ENCODE measurements at regions not wholly inside any gene's neighbourhood (a gene's known extent, or its start where the extent isn't known, plus 50 kb on each side); places are given as distances from the start of the nearest gene placed in this dataset.

DNA sequence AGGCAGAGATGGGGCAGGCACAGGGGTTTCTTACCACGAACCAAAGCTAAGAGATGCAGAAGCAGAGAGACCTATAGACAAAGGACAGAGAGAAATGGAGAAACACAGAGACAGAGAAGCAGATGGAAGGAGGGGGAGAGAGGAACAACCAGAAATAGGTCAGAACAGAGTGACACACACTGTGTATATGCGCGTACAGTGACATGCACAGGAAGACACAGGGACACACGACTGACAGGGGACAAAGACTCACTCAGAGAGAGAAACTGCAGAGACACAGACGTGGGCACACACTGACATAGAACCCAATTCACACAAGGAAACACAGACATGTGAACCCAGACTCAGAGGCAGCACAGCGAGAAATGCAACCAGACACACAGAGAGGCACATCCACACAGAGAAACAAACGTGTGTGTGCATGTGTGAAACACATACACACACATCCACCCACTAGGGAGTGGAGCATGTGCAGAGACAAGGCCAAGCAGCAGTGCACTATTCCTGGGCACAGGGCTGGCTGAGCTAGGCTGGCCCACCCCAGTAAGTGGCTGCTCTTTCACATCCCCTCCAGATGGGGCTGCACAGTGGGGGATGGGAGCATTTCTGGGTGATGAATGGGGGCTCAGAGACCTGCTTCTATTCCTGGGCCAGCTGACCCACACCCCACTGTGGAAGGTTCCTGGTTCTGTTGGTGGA, 123.4 kb upstream of the CSF3R start:
- no peak for DNase-seq

DNA sequence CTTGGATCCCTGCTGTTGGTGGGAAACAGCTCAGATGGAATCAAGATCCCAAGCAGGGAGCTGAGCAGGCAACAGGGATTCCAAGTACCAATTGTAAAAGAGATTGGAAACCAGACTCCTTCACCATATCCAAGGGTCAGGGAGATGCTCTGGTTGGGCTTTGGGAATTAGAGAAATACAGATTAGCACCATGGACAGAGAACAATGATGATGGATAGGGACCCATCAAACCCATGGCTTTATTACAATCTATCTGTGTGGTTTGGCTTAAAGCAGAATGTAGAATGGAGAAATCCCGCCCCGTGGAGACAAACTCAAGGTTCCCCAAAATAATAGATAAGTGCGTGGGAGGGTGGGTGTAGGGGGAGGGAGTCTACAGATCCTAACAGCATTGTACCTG, 120.7 kb upstream of the CSF3R start:
- no peak for DNase-seq

DNA sequence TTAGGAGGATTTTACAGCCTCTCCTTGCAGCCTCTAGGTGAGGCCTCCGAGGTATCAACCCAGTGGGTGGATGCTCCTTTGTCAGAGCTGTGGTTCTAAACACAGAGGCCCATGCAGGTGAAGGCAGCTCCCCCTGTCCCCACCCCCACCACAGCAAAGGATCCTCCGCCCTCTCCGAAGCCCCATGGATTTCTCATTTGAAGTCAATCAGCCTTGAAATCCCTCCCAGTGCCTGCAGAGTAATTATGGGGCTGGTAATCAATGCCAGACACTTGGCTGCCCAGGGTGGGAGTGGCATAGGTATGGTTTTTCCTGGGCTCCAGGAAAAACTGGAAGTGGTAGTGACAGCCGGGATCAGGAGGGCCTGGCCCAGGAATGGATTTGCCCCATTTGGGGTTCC, 119.5 kb upstream of the CSF3R start:
- DNase-seq, result no peak

DNA sequence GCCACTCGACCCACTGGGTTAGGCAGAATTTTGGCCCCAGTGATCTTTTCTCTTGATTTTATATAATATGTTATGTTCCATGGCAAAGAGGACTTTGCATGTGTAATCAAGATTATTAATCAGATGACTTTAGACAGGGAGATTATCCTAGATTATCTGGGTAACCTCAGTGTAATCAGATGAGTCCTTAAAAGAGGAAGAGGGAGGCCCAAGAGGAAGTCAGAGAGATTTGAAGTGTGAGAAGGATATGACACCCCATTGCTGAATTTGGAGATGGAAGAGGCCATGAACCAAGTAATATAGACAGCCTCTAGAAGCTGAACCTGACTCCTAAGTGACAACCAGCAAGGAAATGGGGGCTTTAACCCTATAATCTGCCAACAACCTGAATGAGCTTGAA, 117.1 kb upstream of the CSF3R start:
- no peak for DNase-seq

DNA sequence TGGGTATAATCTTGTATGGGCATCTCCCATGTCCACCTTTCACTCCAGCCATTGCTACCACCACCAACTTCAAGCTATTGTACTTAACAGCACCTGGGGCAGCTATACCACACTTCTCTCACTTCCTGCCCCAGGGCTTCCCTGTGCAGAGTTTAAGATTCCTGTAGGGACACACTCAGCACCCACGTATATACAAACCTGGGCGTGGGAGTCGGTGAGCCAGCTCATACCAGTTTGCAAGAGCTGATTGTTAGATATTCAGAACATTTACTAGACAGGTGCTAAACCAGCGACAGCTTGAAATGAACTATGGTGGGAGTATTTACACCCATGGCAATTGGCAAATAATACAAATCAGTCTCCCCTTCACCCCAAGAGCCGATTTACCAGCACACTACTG, 114.8 kb upstream of the CSF3R start:
- DNase-seq, result no peak

DNA sequence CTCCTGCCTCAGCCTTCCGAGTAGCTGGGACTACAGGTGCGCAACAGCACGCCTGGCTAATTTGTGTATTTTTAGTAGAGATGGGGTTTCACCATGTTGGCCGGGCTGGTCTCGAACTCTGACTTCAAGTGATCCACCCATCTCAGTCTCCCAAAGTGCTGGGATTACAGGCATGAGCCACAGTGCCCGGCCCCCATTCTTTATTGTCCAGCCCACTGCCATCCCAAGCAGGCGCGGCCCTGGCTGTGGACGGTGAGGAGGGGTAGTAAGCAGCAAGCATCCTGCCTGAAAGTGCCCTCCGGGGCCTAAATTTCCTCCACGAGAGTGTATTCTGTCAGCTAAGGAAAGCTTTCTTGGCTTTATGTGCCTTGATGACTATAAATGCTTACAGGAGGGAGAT, 113.2 kb upstream of the CSF3R start:
- DNase-seq, result no peak

DNA sequence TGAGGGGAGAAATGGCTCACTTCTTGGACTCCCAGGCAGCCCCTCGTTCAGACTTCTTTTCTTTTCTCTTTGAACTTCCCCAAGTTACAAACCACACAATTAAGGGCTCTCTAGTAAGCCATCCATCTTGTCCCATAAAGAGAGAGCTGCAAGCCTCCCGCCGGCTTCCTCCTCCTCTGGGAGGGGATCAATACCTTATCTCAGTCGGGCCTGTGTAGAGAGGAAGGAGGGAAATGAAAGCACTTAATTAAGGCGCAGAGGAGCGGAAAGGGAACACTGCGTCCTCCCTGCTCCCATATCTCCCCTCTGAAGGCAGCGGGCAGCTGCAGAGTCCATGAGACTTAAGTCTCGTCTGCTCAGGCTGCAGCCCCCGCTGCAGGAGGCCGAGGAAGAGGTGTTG, 112.6 kb upstream of the CSF3R start:
- no peak for DNase-seq

DNA sequence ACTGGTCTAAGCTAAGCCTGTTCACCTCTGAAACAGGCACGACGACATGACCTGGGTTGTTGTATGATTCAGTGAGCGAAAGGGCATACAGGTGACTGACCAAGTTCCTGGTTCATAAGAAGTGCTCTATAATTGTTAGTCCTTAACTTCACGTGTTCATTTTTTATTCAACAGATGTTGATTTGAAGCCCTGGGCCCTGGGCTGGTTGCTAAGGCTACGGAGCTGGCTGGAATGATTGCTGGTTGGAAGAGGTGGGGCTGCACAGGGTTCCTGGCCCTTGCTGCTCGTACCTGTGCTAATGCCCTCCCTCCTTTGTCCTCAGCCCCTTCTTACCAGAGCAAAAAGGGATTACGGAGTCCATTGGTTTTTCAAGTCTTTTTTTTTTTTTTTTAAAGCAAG, 111.3 kb upstream of the CSF3R start:
- DNase-seq, result no peak

DNA sequence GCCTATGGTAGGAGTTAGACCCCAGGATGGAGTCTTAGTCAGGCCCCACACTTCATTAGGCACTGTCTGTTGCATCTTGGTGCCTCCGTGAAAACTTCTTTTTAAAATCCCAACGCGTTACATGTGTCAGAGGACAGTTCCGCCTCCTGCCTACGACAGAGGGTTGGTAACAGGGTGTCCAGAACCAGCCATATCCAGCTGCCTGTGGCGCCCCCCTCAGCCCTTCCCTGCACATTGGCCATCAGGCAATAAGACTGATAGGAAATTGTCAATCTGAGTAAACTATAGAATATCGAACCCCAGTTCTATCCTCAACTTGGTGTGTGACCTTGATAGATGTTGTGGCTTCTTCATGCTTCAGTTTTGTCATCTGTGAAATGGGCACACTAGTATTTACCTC, 108.6 kb upstream of the CSF3R start:
- no peak for DNase-seq

DNA sequence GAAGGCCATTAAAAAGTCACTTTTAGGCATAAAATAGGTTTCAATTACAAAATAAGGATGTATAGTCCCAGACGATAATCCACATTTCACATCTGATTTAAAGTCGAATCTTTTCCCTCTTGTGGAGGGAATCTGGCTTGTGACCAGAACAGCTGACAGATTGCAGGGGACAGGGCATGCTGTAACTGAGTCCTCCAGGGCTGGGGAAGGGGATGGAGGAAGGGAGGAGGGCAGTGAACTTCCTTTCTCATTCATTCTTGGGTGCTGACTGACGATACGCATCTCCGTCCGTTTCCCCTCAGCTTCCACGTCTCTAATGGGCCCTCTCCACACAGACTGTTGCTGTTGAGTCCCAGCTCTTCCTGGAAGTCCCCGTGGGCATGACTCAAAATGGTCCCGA, 108.1 kb upstream of the CSF3R start:
- no peak for DNase-seq

DNA sequence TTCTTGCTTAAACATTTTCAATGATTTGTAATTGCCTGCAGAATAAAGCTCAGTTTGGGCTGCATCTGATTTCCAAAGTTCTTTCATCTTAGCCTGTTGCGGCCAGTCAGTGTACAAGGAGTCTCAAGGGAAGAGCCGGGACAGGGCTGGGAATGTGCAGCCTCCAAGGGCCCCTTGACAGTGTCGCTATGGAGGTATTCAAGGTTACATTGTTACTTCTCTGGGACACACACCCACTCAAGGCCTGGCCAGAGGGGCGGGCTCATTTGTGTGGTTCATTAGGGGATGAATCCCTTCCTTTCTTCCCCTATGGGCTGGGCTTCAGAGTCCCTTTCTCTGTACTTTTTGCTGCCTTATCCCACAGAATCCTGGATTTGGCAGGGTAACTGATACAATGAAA, 107.6 kb upstream of the CSF3R start:
- DNase-seq, result no peak

DNA sequence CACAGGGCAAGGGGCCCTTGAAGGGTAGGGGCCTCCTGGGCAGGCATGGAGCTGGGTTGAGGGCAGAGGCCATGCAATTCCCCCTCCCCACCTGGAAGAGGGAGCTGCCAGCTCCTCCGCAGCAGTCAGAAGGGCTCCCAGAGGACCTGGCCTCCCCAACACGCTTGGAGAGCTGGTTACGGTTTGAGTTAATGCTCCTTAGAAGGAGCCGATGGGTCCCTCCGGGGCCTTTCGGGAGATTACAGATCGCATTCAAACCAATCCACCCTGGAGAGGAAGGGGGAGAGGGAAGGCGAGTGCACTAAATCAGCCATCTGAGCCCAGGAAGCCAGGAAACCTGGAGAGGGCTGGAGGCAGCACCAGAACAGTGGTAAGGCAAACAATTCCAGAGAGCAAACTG, 106.3 kb upstream of the CSF3R start:
- DNase-seq, result no peak

DNA sequence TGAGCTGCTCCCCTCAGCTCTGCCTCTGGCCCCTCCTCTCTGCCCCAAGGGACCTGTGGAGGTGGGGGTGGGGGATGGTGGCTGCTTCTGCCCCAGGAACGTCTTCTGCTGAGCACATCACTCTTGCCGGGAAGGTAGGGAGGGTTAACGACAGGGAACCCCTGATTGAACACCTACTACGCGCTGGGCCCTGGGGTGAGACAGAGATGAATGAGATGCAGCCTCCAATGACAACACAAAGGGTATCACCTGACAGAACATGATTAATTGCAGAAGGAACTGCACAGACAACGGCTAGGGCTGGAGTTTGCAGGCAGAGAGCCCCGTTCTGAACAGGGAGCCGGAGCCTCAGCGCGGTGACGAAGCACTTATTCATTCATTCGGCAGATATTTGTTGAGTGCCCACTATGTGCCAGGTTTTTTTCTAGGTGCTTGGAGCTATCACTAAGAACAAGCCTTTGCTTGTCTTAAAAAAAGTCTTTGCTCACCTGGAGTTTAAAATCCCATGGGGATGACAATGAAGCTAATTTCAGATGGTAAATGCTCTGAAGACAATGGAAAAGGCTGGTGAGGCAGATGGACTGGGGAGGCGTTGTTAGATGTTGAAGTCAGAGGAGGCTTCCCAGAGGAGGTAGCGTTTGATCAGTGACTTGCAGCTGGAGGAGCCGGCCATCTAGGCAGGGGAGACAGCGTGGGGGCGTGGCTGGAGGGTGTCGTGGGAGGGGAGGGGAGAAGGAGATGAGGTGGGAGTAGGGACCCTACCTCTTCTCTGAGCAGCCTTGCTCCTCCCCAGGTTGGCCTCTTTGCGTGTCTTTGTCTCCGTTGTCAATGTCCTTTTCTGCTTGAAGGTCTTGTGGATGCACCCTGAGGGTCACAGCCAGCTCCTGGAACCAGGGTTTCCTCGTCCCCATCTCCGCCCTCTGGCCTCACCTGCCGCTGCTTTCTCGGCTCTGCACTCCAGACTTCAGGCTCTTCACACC, 103.1 kb upstream of the CSF3R start:
- no peak for DNase-seq

DNA sequence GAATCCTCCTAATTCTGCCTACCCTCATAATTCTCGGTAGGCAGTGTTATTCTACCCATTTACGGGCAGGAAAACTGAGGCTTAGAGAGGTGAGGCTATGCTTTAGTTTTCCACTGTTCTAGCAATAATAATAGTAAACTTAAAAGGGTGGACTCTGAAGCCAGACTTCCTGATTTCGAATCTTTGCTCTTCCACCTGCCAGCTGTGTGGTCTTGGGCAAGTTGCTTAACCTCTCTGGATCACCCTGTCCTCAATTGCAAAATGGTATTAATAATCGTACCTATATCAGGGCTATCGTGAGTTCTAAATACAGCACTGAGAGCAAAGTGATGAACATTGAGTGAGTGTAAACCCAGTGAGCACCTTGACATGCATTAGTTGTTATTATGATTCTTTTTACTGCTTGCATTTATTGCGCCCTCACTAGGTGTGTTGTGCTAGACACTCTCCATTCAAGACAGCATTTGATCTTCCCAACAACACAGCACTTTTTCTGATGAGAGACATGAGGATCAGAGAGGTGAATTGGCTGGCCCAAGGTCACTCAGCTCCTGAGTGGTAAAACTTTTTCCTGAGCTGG, 102.3 kb upstream of the CSF3R start:
- DNase-seq, result no peak

DNA sequence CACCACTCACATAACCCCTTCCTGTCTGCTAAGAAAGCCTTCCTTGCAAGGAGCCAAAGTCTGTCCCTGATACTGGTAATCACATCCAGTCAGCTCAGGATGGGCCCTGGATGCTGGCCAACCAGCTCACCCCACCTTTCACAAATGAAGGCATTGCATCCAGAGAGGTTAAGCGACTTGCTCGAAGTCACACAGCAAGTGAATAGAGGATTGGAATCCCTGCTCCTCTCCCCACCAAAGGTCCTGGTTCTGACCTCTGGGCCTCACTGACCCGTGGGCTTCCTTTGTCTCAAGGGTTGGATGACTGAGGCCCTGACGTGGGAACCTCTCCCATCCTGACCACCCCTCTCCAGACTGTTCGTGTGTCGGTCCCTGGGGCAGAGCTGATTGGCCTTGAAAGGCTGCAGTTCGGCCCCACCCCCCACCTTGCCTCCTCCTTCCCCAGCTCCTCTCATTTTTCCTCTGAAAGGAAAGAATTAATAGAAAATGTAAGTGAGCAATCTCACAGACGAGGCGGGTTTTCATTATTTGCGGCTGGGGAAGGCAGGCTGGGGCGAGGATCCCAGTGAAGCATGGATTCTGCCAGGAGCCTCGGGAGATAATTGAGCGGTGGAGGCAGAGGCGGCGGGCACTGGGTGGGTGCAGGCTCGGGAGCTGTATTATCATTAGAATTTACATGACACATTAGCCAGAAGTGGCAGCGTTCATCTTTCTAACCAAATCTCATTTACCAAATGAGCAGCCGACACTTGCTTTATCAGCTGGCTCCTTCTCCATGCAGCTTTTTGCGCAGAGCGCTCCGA, 101.5 kb upstream of the CSF3R start:
- no peak for DNase-seq

DNA sequence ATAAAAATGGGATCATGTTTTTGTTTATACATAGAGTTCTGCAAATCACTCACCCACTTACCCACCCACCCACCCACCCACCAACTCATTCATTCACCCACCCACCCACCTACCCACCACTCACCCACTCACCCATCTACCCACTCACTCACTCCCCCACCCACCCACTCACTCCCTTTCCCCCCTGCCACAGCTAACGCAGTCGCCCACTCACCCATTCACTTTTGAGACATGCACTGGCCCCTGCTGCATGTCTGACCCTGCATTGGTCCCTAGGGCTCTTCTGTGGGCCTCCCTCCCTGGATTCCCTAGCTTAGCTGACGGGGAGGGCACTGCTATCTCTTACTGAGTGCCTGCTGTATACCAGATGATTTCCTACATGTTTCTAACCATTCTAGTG, 100.4 kb upstream of the CSF3R start:
- no peak for DNase-seq

DNA sequence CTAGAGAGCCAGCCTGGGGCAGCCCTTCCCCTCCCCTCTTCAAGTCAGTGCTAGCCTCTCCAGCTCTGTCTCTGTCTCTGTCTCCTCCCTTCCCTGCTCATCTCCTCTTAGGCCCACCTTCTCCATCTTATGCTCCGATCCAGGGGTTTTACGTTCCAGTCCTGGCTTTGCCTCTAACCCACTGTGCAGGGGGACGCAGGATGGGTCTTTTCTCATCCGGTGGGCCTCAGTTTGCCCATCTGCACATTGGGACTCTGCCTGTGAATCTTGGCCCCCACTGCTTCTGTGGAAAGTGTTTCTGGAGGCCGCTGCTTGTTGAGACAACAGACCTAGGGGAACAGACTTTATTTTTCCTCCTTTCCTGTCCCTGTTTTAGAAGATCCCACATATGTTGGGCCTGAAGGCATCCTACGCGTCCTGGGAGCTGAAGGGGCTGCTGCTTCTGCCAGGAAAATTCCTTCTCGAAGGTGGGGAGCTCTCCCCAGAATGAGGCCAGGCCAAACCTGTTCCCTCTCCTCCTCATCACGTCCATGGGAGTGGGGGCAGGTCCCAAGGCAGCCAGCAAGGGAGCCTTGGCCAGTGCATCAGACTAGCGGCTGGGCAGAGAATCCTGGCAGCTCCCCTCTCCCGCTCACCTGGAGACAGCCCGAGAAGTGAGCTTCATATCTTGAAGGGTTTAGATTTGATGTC, 99.5 kb upstream of the CSF3R start:
- no peak for DNase-seq

DNA sequence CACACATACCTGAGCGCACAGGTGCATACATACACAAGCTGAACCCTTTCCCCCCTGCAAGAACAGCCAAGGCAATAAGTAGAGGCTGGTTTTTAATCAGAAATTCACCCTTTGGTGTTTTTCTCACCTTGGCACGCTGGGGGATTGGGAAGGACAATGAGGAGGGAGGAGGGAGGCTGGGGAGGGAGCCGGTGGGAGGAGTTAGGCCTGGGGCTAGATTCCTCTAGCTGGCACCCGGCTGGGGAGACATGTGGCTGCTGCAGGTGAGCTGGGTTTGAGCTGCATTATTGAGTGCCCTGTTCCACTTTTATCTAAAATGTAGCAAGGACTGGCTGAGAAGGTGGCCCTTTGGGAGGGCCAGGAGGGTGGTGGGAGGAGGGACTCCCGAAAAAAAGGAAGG, 97.8 kb upstream of the CSF3R start:
- no peak for DNase-seq

DNA sequence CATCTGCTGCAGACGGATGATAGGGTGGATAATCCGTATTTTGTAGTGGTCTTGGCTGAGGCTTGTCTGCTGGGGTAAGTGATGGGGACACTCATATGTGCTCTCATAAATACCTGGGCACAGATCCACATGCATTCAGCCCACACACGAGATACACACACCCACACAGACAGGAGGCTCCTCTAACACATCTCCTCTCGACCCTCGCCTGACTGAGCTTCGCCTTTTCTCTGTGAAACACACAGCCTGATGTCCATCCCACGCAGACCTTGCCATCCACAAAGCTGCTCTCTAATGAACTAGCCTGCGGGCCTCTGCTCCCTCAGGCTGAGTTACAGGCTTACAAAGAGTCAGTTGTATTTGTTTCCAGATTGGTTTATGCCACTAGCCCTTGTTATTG, 96.3 kb upstream of the CSF3R start:
- no peak for DNase-seq

DNA sequence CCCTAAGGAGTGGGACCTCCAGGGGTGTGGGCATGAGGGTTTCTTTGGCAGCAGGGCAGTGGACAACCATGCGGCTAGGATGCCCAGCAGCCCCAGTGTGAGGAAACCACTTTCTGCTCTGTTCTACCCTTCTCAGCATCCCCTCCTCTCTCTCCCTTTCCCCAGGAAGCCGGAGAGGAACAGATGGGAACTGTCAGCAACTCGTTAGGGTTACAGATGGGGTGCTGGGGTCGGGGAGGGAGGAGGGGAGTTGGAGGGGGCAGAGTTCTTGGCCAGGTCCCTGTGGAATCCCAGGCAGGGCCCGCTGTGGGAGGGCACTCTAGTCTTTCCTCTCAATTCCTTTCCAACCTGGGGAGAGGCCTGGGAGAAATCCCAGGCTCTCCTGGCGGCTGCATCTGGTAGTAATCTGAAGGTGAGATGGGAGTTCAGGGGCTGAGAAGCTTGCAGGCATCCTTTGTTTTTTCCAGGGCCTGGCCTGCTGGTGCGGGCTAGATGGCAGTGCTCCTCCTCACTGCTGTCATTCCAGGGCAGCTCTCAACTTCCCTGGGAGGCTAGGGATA, 93.9 kb upstream of the CSF3R start:
- no peak for DNase-seq

DNA sequence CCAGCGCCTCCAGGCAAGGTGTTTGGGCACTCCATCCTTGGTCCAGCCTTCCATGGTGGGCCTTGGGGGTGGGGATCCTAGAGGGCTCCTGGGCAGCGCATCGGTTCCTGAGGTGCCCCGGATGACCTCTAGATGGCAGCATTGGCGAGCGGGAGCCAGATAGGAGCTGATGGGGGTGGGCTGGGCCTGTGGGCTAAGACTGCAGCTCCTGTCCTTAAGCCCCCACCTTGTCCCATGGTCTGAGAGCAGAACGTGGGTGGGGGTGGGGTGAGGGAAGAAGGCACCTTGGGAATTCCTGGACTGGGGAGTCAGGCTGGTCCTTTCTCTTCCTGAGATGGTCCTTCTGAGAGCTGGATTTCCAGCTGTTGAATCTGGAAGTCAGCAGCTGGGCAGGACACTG, 93.4 kb upstream of the CSF3R start:
- no peak for DNase-seq

DNA sequence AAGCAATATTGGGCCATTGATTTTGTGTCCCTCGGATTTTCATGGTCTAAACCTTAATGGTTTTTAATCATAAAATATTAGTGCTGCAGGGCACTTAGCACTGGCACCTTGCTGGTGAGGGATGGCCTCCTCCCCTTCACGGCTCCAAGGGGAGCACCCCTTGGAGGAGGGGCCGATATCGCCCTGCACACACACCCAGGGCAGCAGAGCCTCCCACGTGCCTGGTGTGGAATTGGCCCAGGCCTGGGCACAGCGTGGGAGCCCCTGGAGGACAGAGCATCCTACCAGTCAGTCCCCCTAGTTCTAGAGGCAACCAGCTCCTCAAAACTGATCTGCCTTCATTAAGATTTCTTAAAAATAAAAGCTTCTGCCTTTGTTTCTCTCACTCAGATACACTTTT, 90.7 kb upstream of the CSF3R start:
- no peak for DNase-seq
